GM21786 (cell line): ENCODE measurements at regions not wholly inside any gene's neighbourhood (a gene's known extent, or its start where the extent isn't known, plus 50 kb on each side); places are given as distances from the start of the nearest gene placed in this dataset.
"Not testable (repeated sequence)": the region's sequence is repeated elsewhere in the genome, so short reads cannot be mapped to it uniquely, and the experiment has no call there.

Experiments
- ATAC-seq: cut with Tn5 transposase; IDR thresholded peaks from one replicate; pipeline ENCODE4 v1.9.1; 2021; ENCODE audit not compliant: unreplicated experiment

- ATAC-seq = no peak
These were observed 59.2 kb upstream of the ADGRB3 start for GRCh38 chr6:68575765-68576439.

- ATAC-seq = peak; percentile 21
These were observed 62.1 kb upstream of the ADGRB3 start for GRCh38 chr6:68572975-68573374.

GRCh38 chr6:68572525-68572924 lies 62.6 kb upstream of the ADGRB3 start:
- ATAC-seq = peak; percentile 94

GRCh38 chr6:68559716-68560115 lies 75.4 kb upstream of the ADGRB3 start:
- no peak for ATAC-seq

- no peak for ATAC-seq
These were observed 76.0 kb upstream of the ADGRB3 start for GRCh38 chr6:68559070-68559469.

GRCh38 chr6:68546620-68547019 lies 88.5 kb upstream of the ADGRB3 start:
- no peak for ATAC-seq

- ATAC-seq = no peak
These were observed 90.6 kb upstream of the ADGRB3 start for GRCh38 chr6:68544450-68544849.

- ATAC-seq = no peak
These were observed 101.7 kb upstream of the ADGRB3 start for GRCh38 chr6:68533339-68533795.

GRCh38 chr6:68527691-68528090 lies 107.4 kb upstream of the ADGRB3 start:
- ATAC-seq = no peak

GRCh38 chr6:68506911-68507310 lies 128.2 kb upstream of the ADGRB3 start:
- ATAC-seq = no peak

GRCh38 chr6:68502946-68503345 lies 132.1 kb upstream of the ADGRB3 start:
- no peak for ATAC-seq

- ATAC-seq = no peak
These were observed 137.2 kb upstream of the ADGRB3 start for GRCh38 chr6:68497927-68498326.

GRCh38 chr6:68494880-68495279 lies 140.2 kb upstream of the ADGRB3 start:
- ATAC-seq = not testable (repeated sequence)

GRCh38 chr6:68476611-68477010 lies 158.5 kb upstream of the ADGRB3 start:
- no peak for ATAC-seq

- no peak for ATAC-seq
These were observed 161.5 kb upstream of the ADGRB3 start for GRCh38 chr6:68473433-68474210.

GRCh38 chr6:68468244-68468884 lies 166.7 kb upstream of the ADGRB3 start:
- ATAC-seq = no peak

- ATAC-seq = no peak
These were observed 176.6 kb upstream of the ADGRB3 start for GRCh38 chr6:68458447-68458846.

GRCh38 chr6:68447112-68447511 lies 188.0 kb upstream of the ADGRB3 start:
- no peak for ATAC-seq

- no peak for ATAC-seq
These were observed 189.2 kb upstream of the ADGRB3 start for GRCh38 chr6:68445926-68446325.

- no peak for ATAC-seq
These were observed 191.4 kb upstream of the ADGRB3 start for GRCh38 chr6:68443704-68444103.

GRCh38 chr6:68427630-68428029 lies 207.5 kb upstream of the ADGRB3 start:
- ATAC-seq = no peak

GRCh38 chr6:68410021-68410420 lies 225.1 kb upstream of the ADGRB3 start:
- ATAC-seq = no peak
